GM18909 (cell line): ENCODE measurements at regions not wholly inside any gene's neighbourhood (a gene's known extent, or its start where the extent isn't known, plus 50 kb on each side); places are given as distances from the start of the nearest gene placed in this dataset.

Source experiments
- ATAC-seq: cut with Tn5 transposase; IDR thresholded peaks from one replicate; pipeline ENCODE4 v1.9.1; 2021; ENCODE audit warnings: mild to moderate bottlenecking; ENCODE audit not compliant: unreplicated experiment, poor library complexity

GRCh38 chr9:38315085-38315595 lies 77.4 kb upstream of the ALDH1B1 start:
- no peak for ATAC-seq

GRCh38 chr9:38313421-38313820 lies 79.1 kb upstream of the ALDH1B1 start:
- no peak for ATAC-seq

- ATAC-seq, result no peak
Measured at GRCh38 chr9:38312406-38312805, 80.1 kb upstream of the ALDH1B1 start.

GRCh38 chr9:38311382-38312270 lies 80.9 kb upstream of the ALDH1B1 start:
- ATAC-seq, result no peak

GRCh38 chr9:38309324-38310195 lies 82.9 kb upstream of the ALDH1B1 start:
- no peak for ATAC-seq

- no peak for ATAC-seq
Measured at GRCh38 chr9:38308136-38308535, 84.4 kb upstream of the ALDH1B1 start.

GRCh38 chr9:38306899-38307298 lies 85.6 kb upstream of the ALDH1B1 start:
- ATAC-seq, result no peak

GRCh38 chr9:38305582-38305981 lies 86.9 kb upstream of the ALDH1B1 start:
- no peak for ATAC-seq

GRCh38 chr9:38301376-38302106 lies 91.0 kb upstream of the ALDH1B1 start:
- no peak for ATAC-seq

GRCh38 chr9:38299856-38300255 lies 92.6 kb upstream of the ALDH1B1 start:
- no peak for ATAC-seq

GRCh38 chr9:38298904-38299303 lies 93.6 kb upstream of the ALDH1B1 start:
- no peak for ATAC-seq

GRCh38 chr9:38298503-38298902 lies 94.0 kb upstream of the ALDH1B1 start:
- ATAC-seq, result no peak

- ATAC-seq, result no peak
Measured at GRCh38 chr9:38296807-38297206, 95.7 kb upstream of the ALDH1B1 start.

GRCh38 chr9:38295764-38296163 lies 96.7 kb upstream of the ALDH1B1 start:
- no peak for ATAC-seq

- no peak for ATAC-seq
Measured at GRCh38 chr9:38294220-38294960, 98.1 kb upstream of the ALDH1B1 start.

- ATAC-seq, result no peak
Measured at GRCh38 chr9:38293022-38293421, 99.5 kb upstream of the ALDH1B1 start.

- ATAC-seq, result no peak
Measured at GRCh38 chr9:38292480-38292879, 100.0 kb upstream of the ALDH1B1 start.

- ATAC-seq, result no peak
Measured at GRCh38 chr9:38289866-38290245, 102.6 kb upstream of the ALDH1B1 start.

- no peak for ATAC-seq
Measured at GRCh38 chr9:38289236-38289865, 103.2 kb upstream of the ALDH1B1 start.
